ENCODE measurements at regions not wholly inside any gene's neighbourhood (a gene's known extent, or its start where the extent isn't known, plus 50 kb on each side); places are given as distances from the start of the nearest gene placed in this dataset.

DNA sequence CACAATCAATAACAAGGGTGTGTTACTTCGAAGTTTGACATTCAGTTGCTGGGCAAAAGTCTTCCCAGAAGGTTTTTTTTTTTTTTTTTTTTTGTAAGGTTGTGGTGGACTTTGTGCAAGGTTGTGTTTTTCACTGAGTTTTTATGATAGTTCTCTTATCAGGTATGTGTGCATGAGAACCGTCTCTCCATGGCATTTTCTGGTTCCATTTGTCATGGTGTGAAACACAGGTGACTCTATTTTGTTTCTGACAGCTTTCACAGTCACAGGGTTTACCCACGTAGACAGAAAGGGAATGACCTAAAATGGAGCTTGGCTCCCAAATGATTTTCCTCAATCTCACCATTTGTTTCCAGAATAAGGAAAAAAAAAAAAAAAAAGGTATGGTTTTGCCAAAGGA lies 1377.2 kb upstream of the CADM2 start:
- no peaks in the 10 kb centered on the region for H3K27me3 ChIP-seq (ENCODE audit: control insufficient read depth, insufficient read depth, low read length)
- H3K27ac ChIP-seq (ENCODE audit: insufficient read depth, low read length): no peak overlapping the region
- no peak overlapping the region for H2AFZ ChIP-seq (ENCODE audit: low read length)
- TF ChIP-seq, protein P1, sequence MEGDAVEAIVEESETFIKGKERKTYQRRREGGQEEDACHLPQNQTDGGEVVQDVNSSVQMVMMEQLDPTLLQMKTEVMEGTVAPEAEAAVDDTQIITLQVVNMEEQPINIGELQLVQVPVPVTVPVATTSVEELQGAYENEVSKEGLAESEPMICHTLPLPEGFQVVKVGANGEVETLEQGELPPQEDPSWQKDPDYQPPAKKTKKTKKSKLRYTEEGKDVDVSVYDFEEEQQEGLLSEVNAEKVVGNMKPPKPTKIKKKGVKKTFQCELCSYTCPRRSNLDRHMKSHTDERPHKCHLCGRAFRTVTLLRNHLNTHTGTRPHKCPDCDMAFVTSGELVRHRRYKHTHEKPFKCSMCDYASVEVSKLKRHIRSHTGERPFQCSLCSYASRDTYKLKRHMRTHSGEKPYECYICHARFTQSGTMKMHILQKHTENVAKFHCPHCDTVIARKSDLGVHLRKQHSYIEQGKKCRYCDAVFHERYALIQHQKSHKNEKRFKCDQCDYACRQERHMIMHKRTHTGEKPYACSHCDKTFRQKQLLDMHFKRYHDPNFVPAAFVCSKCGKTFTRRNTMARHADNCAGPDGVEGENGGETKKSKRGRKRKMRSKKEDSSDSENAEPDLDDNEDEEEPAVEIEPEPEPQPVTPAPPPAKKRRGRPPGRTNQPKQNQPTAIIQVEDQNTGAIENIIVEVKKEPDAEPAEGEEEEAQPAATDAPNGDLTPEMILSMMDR (conservative IDR thresholded peaks at IDR 0.05 in 1 of 2, IDR thresholded peaks at IDR 0.05 in 1 of 2; ENCODE audit: low read depth in 1 of 2, low read length in 2 of 2): no peak
- no peak for TF ChIP-seq EZH2 (IDR thresholded peaks at IDR 0.05; ENCODE audit: low read length, missing control alignments)
- no peaks in the 10 kb centered on the region for H3K4me1 ChIP-seq (ENCODE audit: control insufficient read depth, extremely low read depth, insufficient read depth, low read length)
- no peak overlapping the region for H3K4me3 ChIP-seq (replicated peaks in 1 of 4; ENCODE audit: control extremely low read depth in 1 of 4, insufficient read depth in 1 of 4, low read depth in 3 of 4, low read length in 4 of 4)
- H3K4me2 ChIP-seq (ENCODE audit: extremely low read depth, insufficient read depth, low read length): no peak overlapping the region
- H3K79me2 ChIP-seq (ENCODE audit: control insufficient read depth, insufficient read depth, low read length): no peaks in the 10 kb centered on the region
- H3K36me3 ChIP-seq (ENCODE audit: control insufficient read depth, insufficient read depth, low read length): no peaks in the 10 kb centered on the region
- DNase-seq (ENCODE audit: low read depth in 2 of 2): no peak
- H4K20me1 ChIP-seq (ENCODE audit: control insufficient read depth, extremely low read depth, insufficient read depth, low read length): no peaks in the 10 kb centered on the region
- H3K9ac ChIP-seq (ENCODE audit: insufficient read depth, low read length): no peak overlapping the region
- no peaks in the 10 kb centered on the region for H3K9me3 ChIP-seq (ENCODE audit: control insufficient read depth, insufficient read depth, low read depth, low read length)

- no peak for TF ChIP-seq EZH2 (IDR thresholded peaks at IDR 0.05; ENCODE audit: low read length, missing control alignments)
- TF ChIP-seq, protein P1 (conservative IDR thresholded peaks at IDR 0.05 in 1 of 2, IDR thresholded peaks at IDR 0.05 in 1 of 2; ENCODE audit: low read depth in 1 of 2, low read length in 2 of 2): no peak
Observed at GRCh38 chr3:83601704-83602103, 1357.1 kb upstream of the CADM2 start.

GRCh38 chr3:83622526-83622925 lies 1336.3 kb upstream of the CADM2 start:
- Histone ChIP-seq H4K20me1 (ENCODE audit: control insufficient read depth, extremely low read depth, insufficient read depth, low read length) (no peaks in the 10 kb centered on the region), H3K9me3 (ENCODE audit: control insufficient read depth, insufficient read depth, low read depth, low read length) (no peaks in the 10 kb centered on the region), H3K4me3 (replicated peaks in 1 of 4; ENCODE audit: control extremely low read depth in 1 of 4, insufficient read depth in 1 of 4, low read depth in 3 of 4, low read length in 4 of 4) (no peak overlapping the region), H3K4me2 (ENCODE audit: extremely low read depth, insufficient read depth, low read length) (no peak overlapping the region), H2AFZ (ENCODE audit: low read length) (no peak overlapping the region), H3K4me1 (ENCODE audit: control insufficient read depth, extremely low read depth, insufficient read depth, low read length) (no peaks in the 10 kb centered on the region), H3K36me3 (ENCODE audit: control insufficient read depth, insufficient read depth, low read length) (no peaks in the 10 kb centered on the region), H3K27me3 (ENCODE audit: control insufficient read depth, insufficient read depth, low read length) (no peaks in the 10 kb centered on the region), H3K9ac (ENCODE audit: insufficient read depth, low read length) (no peak overlapping the region), H3K79me2 (ENCODE audit: control insufficient read depth, insufficient read depth, low read length) (no peaks in the 10 kb centered on the region), H3K27ac (ENCODE audit: insufficient read depth, low read length) (no peak overlapping the region)
- no peak for TF ChIP-seq EZH2 (IDR thresholded peaks at IDR 0.05; ENCODE audit: low read length, missing control alignments)
- TF ChIP-seq, protein P1 (conservative IDR thresholded peaks at IDR 0.05 in 1 of 2, IDR thresholded peaks at IDR 0.05 in 1 of 2; ENCODE audit: low read depth in 1 of 2, low read length in 2 of 2): no peak
- DNase-seq (ENCODE audit: low read depth in 2 of 2): no peak

More at GRCh38 chr3:83601704-83602103, 1357.1 kb upstream of the CADM2 start:
- Histone ChIP-seq H3K9ac (ENCODE audit: insufficient read depth, low read length) (no peak overlapping the region), H2AFZ (ENCODE audit: low read length) (no peak overlapping the region), H3K4me2 (ENCODE audit: extremely low read depth, insufficient read depth, low read length) (no peak overlapping the region), H3K27ac (ENCODE audit: insufficient read depth, low read length) (no peak overlapping the region), H3K27me3 (ENCODE audit: control insufficient read depth, insufficient read depth, low read length) (no peaks in the 10 kb centered on the region), H4K20me1 (ENCODE audit: control insufficient read depth, extremely low read depth, insufficient read depth, low read length) (no peaks in the 10 kb centered on the region), H3K36me3 (ENCODE audit: control insufficient read depth, insufficient read depth, low read length) (no peaks in the 10 kb centered on the region), H3K4me1 (ENCODE audit: control insufficient read depth, extremely low read depth, insufficient read depth, low read length) (no peaks in the 10 kb centered on the region), H3K4me3 (replicated peaks in 1 of 4; ENCODE audit: control extremely low read depth in 1 of 4, insufficient read depth in 1 of 4, low read depth in 3 of 4, low read length in 4 of 4) (no peak overlapping the region), H3K79me2 (ENCODE audit: control insufficient read depth, insufficient read depth, low read length) (no peaks in the 10 kb centered on the region), H3K9me3 (ENCODE audit: control insufficient read depth, insufficient read depth, low read depth, low read length) (no peaks in the 10 kb centered on the region)
- DNase-seq (ENCODE audit: low read depth in 2 of 2): no peak

All from fibroblast of lung (primary cell).